SU-DHL-6 (cell line): ENCODE measurements at regions not wholly inside any gene's neighbourhood (a gene's known extent, or its start where the extent isn't known, plus 50 kb on each side); places are given as distances from the start of the nearest gene placed in this dataset.

Source experiments
- H2AFZ ChIP-seq: fragments of 200-600 bp; sonication (generic); 2 replicates; pipeline ENCODE4 v1.6.1; 2014; ENCODE audit warnings: low read depth, mild to moderate bottlenecking, moderate library complexity, mixed read lengths, antibody characterized with exemption, low read length; ENCODE audit not compliant: severe bottlenecking
- H3F3A ChIP-seq: fragments of 200-600 bp; shearing (Covaris generic); 2 replicates; pipeline ENCODE4 v1.6.0; 2016; ENCODE audit warnings: antibody characterized with exemption, mild to moderate bottlenecking; ENCODE audit not compliant: insufficient read depth
- H3K27ac ChIP-seq: fragments of 200-600 bp; sonication (generic); 2 replicates; pipeline ENCODE4 v1.5.1; 2016; ENCODE audit warnings: low read depth, mild to moderate bottlenecking, low read length, moderate library complexity, mixed read lengths
- H3K27me3 ChIP-seq: fragments of 200-600 bp; sonication (generic), shearing (Covaris generic); 2 replicates; pipeline ENCODE4 v1.6.0; 2014; ENCODE audit warnings: mild to moderate bottlenecking, low read length
- H3K36me3 ChIP-seq: fragments of 200-600 bp; sonication (generic); 2 replicates; pipeline ENCODE4 v1.6.1; 2014; ENCODE audit warnings: mild to moderate bottlenecking, low read length, mixed read lengths
- H3K4me2 ChIP-seq: fragments of 300-600, 200-600 bp; shearing (Covaris generic), sonication (generic); 2 replicates; pipeline ENCODE4 v1.6.0; 2014; ENCODE audit warnings: low read length, low read depth, mild to moderate bottlenecking; ENCODE audit not compliant: poor library complexity, severe bottlenecking
- H3K4me3 ChIP-seq: fragments of 200-600 bp; sonication (generic); 2 replicates; pipeline ENCODE4 v1.5.1; 2014; ENCODE audit warnings: antibody characterized with exemption, low read length, mild to moderate bottlenecking, mixed read lengths; ENCODE audit not compliant: insufficient read depth, poor library complexity, severe bottlenecking
- H3K79me2 ChIP-seq: fragments of 200-600 bp; sonication (generic); 2 replicates; pipeline ENCODE4 v1.6.1; 2014; ENCODE audit warnings: mild to moderate bottlenecking, low read length, moderate library complexity; ENCODE audit not compliant: insufficient read depth
- H3K9ac ChIP-seq: fragments of 200-600 bp; sonication (generic); 2 replicates; pipeline ENCODE4 v1.7.0; 2014; ENCODE audit warnings: mild to moderate bottlenecking, low read length
- H3K9me2 ChIP-seq: fragments of 200-600 bp; sonication (generic); replicated peaks from 2 replicates; pipeline ENCODE4 v1.6.1; 2014; ENCODE audit warnings: low read length; ENCODE audit not compliant: insufficient read depth
- H3K9me3 ChIP-seq: fragments of 200-600 bp; sonication (generic); 2 replicates; pipeline ENCODE4 v1.6.1; 2014; ENCODE audit warnings: low read length, mixed read lengths; ENCODE audit not compliant: insufficient read depth
- H4K20me1 ChIP-seq: fragments of 200-600 bp; sonication (generic); 2 replicates; pipeline ENCODE4 v1.6.1; 2014; ENCODE audit warnings: low read depth, mild to moderate bottlenecking, antibody characterized with exemption, low read length, moderate library complexity, mixed read lengths
- CTCF ChIP-seq: fragments of 200-600 bp; sonication (generic); IDR thresholded peaks from one replicate; pipeline ENCODE4 v1.5.1; 2017; ENCODE audit warnings: antibody characterized with exemption, mild to moderate bottlenecking, low read length, moderate library complexity; ENCODE audit not compliant: insufficient read depth, poor library complexity, severe bottlenecking
- EZH2phosphoT487 ChIP-seq: fragments of 200-600 bp; sonication (generic), shearing (Covaris generic); conservative IDR thresholded peaks from 2 replicates; pipeline ENCODE4 v1.6.1; 2018; ENCODE audit warnings: mild to moderate bottlenecking, antibody characterized with exemption, low read length, moderate library complexity, mixed read lengths

- Histone ChIP-seq H3K27ac (no peak overlapping the region), H3K36me3 (no peaks in the 10 kb centered on the region), H3K4me3 (no peak overlapping the region), H3K27me3 (no peaks in the 10 kb centered on the region), H4K20me1 (no peaks in the 10 kb centered on the region), H3K9me3 (no peaks in the 10 kb centered on the region; the same call in 1 of the 2 replicates), H3K79me2 (no peaks in the 10 kb centered on the region), H3K9me2 (no peaks in the 10 kb centered on the region), H3K9ac (no peak overlapping the region), H3K4me2 (no peak overlapping the region), H2AFZ (no peak overlapping the region), H3F3A (no peaks in the 10 kb centered on the region)
- TF ChIP-seq EZH2phosphoT487: no peak
- TF ChIP-seq CTCF: no peak
These were observed 141.9 kb upstream of the RBMS1 start for GRCh38 chr2:160635488-160635887.

- Histone ChIP-seq H2AFZ (no peak overlapping the region), H3K4me2 (no peak overlapping the region), H3F3A (no peaks in the 10 kb centered on the region), H3K79me2 (no peaks in the 10 kb centered on the region), H3K36me3 (no peaks in the 10 kb centered on the region), H3K27me3 (no peaks in the 10 kb centered on the region), H4K20me1 (no peaks in the 10 kb centered on the region), H3K9me2 (no peaks in the 10 kb centered on the region), H3K4me3 (no peak overlapping the region), H3K27ac (no peak overlapping the region), H3K9ac (no peak overlapping the region), H3K9me3 (no peaks in the 10 kb centered on the region; the same call in 1 of the 2 replicates)
- TF ChIP-seq CTCF: no peak
These were observed 145.9 kb upstream of the RBMS1 start for GRCh38 chr2:160639472-160639871.

- Histone ChIP-seq H2AFZ (no peak overlapping the region), H3F3A (no peaks in the 10 kb centered on the region), H3K9me3 (no peaks in the 10 kb centered on the region), H3K9ac (no peak overlapping the region), H3K9me2 (no peaks in the 10 kb centered on the region), H3K36me3 (no peaks in the 10 kb centered on the region), H4K20me1 (no peaks in the 10 kb centered on the region), H3K4me3 (no peak overlapping the region), H3K27ac (no peak overlapping the region), H3K27me3 (no peaks in the 10 kb centered on the region), H3K4me2 (no peak overlapping the region), H3K79me2 (no peaks in the 10 kb centered on the region)
- TF ChIP-seq CTCF: no peak
- TF ChIP-seq EZH2phosphoT487: no peak
These were observed 153.3 kb upstream of the RBMS1 start for GRCh38 chr2:160646684-160647444.
